Endothelial cell of umbilical vein (primary cell): ENCODE measurements at regions not wholly inside any gene's neighbourhood (a gene's known extent, or its start where the extent isn't known, plus 50 kb on each side); places are given as distances from the start of the nearest gene placed in this dataset.

Experiments
- BruUV-seq: library from RNA; stranded (reverse); fragments of 400-500 nt; replicated peaks from 2 replicates; lab custom pipeline; 2021; lab: Mats Ljungman, UMichigan
- CTCF ChIA-PET: fragments of 300-600, 350-600 bp; sonication (Branson Sonifier 250); formaldehyde crosslinking; loops from one replicate; lab custom pipeline; 2021; ENCODE audit warnings: antibody characterized with exemption, inconsistent platforms; lab: Charles Lee
- POLR2A ChIA-PET: fragments of 300-600, 350-600 bp; sonication (Branson Sonifier 250); formaldehyde crosslinking; loops from one replicate; lab custom pipeline; 2021; ENCODE audit warnings: antibody characterized with exemption, inconsistent platforms; lab: Charles Lee
- DNase-seq: peaks from one replicate; pipeline ENCODE4 v3.0.0-alpha.2; 2011; ENCODE audit warnings: low read depth, low spot score
- FAIRE-seq: peaks from 2 replicates; lab custom pipeline; 2011; peaks lifted over from hg19 to GRCh38; lab: Jason Lieb, UNC
- H2AFZ ChIP-seq: 2 replicates; pipeline ENCODE4 v1.6.0; 2012; ENCODE audit warnings: low read depth, low read length, control low read depth, inconsistent platforms
- H3K27ac ChIP-seq: 2 replicates; pipeline ENCODE4 v1.5.1; 2011; ENCODE audit warnings: low read depth, mild to moderate bottlenecking, control low read depth, low read length, moderate library complexity; ENCODE audit not compliant: insufficient read depth
- H3K27me3 ChIP-seq, 2 experiments: 2 replicates each; pipeline versions ENCODE4 v1.6.0 to v1.6.1; 2011; ENCODE audit warnings: low read length in 2 of 2, mixed read lengths in 1 of 2; ENCODE audit not compliant: control insufficient read depth in 2 of 2, insufficient read depth in 2 of 2
- H3K36me3 ChIP-seq, 2 experiments: 2 replicates in 1 of 2; 3 replicates in 1 of 2; pipeline ENCODE4 v1.5.1; 2011; ENCODE audit warnings: low read length in 2 of 2, mild to moderate bottlenecking in 1 of 2, moderate library complexity in 1 of 2; ENCODE audit not compliant: control insufficient read depth in 2 of 2, insufficient read depth in 2 of 2; ENCODE audit errors: extremely low read depth in 1 of 2
- H3K4me1 ChIP-seq: 3 replicates; pipeline ENCODE4 v1.5.1; 2011; ENCODE audit warnings: mild to moderate bottlenecking, low read length; ENCODE audit not compliant: control insufficient read depth, insufficient read depth; ENCODE audit errors: extremely low read depth
- H3K4me2 ChIP-seq: 2 replicates; pipeline ENCODE4 v1.6.1; 2011; ENCODE audit warnings: low read length, control low read depth, mixed read lengths; ENCODE audit not compliant: insufficient read depth
- H3K4me3 ChIP-seq, 3 experiments: fragments of 200-600 bp in 1 of 3; sonication (generic), shearing (Covaris generic) in 1 of 3; replicated peaks in 1 of 3; 2 replicates each; pipeline ENCODE4 v1.5.1; 2011 to 2016; ENCODE audit warnings: control low read depth in 3 of 3, low read length in 3 of 3, mild to moderate bottlenecking in 2 of 3, inconsistent platforms in 1 of 3, low read depth in 1 of 3, moderate library complexity in 1 of 3; ENCODE audit not compliant: insufficient read depth in 1 of 3
- H3K79me2 ChIP-seq: 2 replicates; pipeline ENCODE4 v1.6.0; 2012; ENCODE audit warnings: low read length, inconsistent platforms; ENCODE audit not compliant: control insufficient read depth, insufficient read depth
- H3K9ac ChIP-seq: replicated peaks from 2 replicates; pipeline ENCODE3; 2011; ENCODE audit warnings: low read length, control low read depth; ENCODE audit not compliant: insufficient read depth; ENCODE audit errors: extremely low read depth
- H3K9me1 ChIP-seq: replicated peaks from 3 replicates; pipeline ENCODE4 v1.6.0; 2011; ENCODE audit warnings: mild to moderate bottlenecking, low read length; ENCODE audit not compliant: control insufficient read depth, insufficient read depth; ENCODE audit errors: extremely low read depth
- H3K9me3 ChIP-seq: replicated peaks from 2 replicates; pipeline ENCODE4 v1.5.1; 2012; ENCODE audit warnings: low read length, inconsistent platforms; ENCODE audit not compliant: control insufficient read depth, insufficient read depth
- H4K20me1 ChIP-seq: replicated peaks from 2 replicates; pipeline ENCODE3; 2011; ENCODE audit warnings: mild to moderate bottlenecking, low read length; ENCODE audit not compliant: control insufficient read depth, insufficient read depth; ENCODE audit errors: extremely low read depth
- EZH2 ChIP-seq: IDR thresholded peaks from 2 replicates; pipeline ENCODE4 v1.6.1; 2012; ENCODE audit warnings: borderline replicate concordance, low read depth, mild to moderate bottlenecking, moderate library complexity, low read length, inconsistent platforms; ENCODE audit not compliant: severe bottlenecking
- FOS ChIP-seq: IDR thresholded peaks from 2 replicates; pipeline ENCODE4 v1.6.1; 2011; ENCODE audit warnings: mild to moderate bottlenecking, low read length, moderate library complexity, borderline replicate concordance; ENCODE audit not compliant: insufficient read depth
- GATA2 ChIP-seq: IDR thresholded peaks from 2 replicates; pipeline ENCODE4 v1.7.0; 2011; ENCODE audit warnings: low read depth, mild to moderate bottlenecking, moderate library complexity, mixed read lengths, low read length; ENCODE audit not compliant: insufficient read length, insufficient read depth
- JUN ChIP-seq: IDR thresholded peaks from 2 replicates; pipeline ENCODE4 v1.6.1; 2011; ENCODE audit warnings: borderline replicate concordance, low read depth; ENCODE audit not compliant: insufficient read length, insufficient read depth
- MYC ChIP-seq: IDR thresholded peaks from one replicate; pipeline ENCODE4 v1.6.1; 2011; ENCODE audit warnings: mild to moderate bottlenecking, low read depth, low read length
- POLR2A ChIP-seq: IDR thresholded peaks from 2 replicates; pipeline ENCODE4 v1.6.1; 2012; ENCODE audit warnings: low read depth, mild to moderate bottlenecking, control low read depth, low read length
- POLR2AphosphoS5 ChIP-seq: IDR thresholded peaks from 2 replicates; pipeline ENCODE4 v1.6.1; 2012; ENCODE audit warnings: low read depth, mild to moderate bottlenecking, control low read depth, low read length, moderate library complexity; ENCODE audit not compliant: insufficient read depth
- dilution Hi-C: fragments of 300-500 bp; cut with MboI; formaldehyde crosslinking; loops from one replicate; pipeline ENCODE4 v1.15.0; 2019; ENCODE audit warnings: low sequenced_read_pairs; ENCODE audit not compliant: extremely low pct_ligation_motif_present
- intact Hi-C: fragments of 100-400 bp; cut with micrococcal nuclease; formaldehyde crosslinking; loops from one replicate; pipeline ENCODE4 v1.10.0; 2022
- TF ChIP-seq, protein P1 (sequence below), 2 donors: IDR thresholded peaks; 1 replicate in 1 of 2; 2 replicates in 1 of 2; pipeline ENCODE4 v1.5.1; 2011; ENCODE audit warnings: low read length in 2 of 2, mild to moderate bottlenecking in 2 of 2, moderate library complexity in 2 of 2, control low read depth in 1 of 2, inconsistent platforms in 1 of 2, low read depth in 1 of 2; ENCODE audit not compliant: insufficient read depth in 1 of 2; ENCODE audit errors: extremely low read depth in 1 of 2
- TF ChIP-seq, protein P2 (sequence below): IDR thresholded peaks from 2 replicates; pipeline ENCODE4 v1.6.1; 2011; ENCODE audit not compliant: insufficient read depth, insufficient read length

DNA sequence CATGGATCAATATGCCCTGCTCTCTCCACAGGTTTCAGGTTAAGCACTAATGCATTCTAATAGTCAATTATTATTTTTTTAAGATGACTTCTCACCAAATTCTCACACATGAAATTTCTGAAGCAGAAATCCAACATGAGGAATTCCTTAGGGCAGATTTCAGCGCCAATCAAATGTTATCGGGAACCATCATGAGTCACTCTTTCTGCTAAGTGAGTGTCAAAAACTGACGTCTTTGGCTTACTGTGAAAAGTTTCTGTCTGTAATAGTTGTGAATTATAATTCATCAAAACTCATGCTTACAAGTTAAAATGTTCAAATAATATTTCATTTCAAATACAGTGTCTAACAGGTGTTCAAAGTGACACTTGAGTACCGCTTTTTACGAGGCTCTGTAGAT is 1038.6 kb downstream of the SOCS6 start:
- no peaks in the 10 kb centered on the region for H3K9me1 ChIP-seq
- no peaks in the 10 kb centered on the region for H4K20me1 ChIP-seq
- H3K4me1 ChIP-seq, result peaks cover 7% of the 10 kb centered on the region
- no peak overlapping the region for H3K9ac ChIP-seq
- FAIRE-seq (no peak), DNase-seq (no peak)
- dilution Hi-C loops (no loop called here), intact Hi-C loops (no loop called here)
- H3K27ac ChIP-seq, result no peak overlapping the region
- POLR2A ChIA-PET, result no interaction called here
- no peaks in the 10 kb centered on the region for H3K36me3 ChIP-seq
- no peak overlapping the region for H3K4me2 ChIP-seq
- H3K79me2 ChIP-seq, result no peaks in the 10 kb centered on the region
- CTCF ChIA-PET, result interaction anchor here (1.4 kb wide), 1 partner anchor 36 kb away, joined by 3 read pairs; no protein-coding TSS in a partner anchor
- no peaks in the 10 kb centered on the region for H3K27me3 ChIP-seq
- TF ChIP-seq POLR2AphosphoS5 (no peak), JUN (no peak), EZH2 (no peak), GATA2 (no peak), MYC (no peak), FOS (no peak), POLR2A (no peak)
- TF ChIP-seq, protein P1, sequence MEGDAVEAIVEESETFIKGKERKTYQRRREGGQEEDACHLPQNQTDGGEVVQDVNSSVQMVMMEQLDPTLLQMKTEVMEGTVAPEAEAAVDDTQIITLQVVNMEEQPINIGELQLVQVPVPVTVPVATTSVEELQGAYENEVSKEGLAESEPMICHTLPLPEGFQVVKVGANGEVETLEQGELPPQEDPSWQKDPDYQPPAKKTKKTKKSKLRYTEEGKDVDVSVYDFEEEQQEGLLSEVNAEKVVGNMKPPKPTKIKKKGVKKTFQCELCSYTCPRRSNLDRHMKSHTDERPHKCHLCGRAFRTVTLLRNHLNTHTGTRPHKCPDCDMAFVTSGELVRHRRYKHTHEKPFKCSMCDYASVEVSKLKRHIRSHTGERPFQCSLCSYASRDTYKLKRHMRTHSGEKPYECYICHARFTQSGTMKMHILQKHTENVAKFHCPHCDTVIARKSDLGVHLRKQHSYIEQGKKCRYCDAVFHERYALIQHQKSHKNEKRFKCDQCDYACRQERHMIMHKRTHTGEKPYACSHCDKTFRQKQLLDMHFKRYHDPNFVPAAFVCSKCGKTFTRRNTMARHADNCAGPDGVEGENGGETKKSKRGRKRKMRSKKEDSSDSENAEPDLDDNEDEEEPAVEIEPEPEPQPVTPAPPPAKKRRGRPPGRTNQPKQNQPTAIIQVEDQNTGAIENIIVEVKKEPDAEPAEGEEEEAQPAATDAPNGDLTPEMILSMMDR (IDR thresholded peaks at IDR 0.05; ENCODE audit: extremely low read depth in 1 of 2, insufficient read depth in 1 of 2, low read depth in 1 of 2, low read length in 2 of 2), result no peak
- TF ChIP-seq, protein P2, sequence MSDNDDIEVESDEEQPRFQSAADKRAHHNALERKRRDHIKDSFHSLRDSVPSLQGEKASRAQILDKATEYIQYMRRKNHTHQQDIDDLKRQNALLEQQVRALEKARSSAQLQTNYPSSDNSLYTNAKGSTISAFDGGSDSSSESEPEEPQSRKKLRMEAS, result no peak
- no peak overlapping the region for H2AFZ ChIP-seq
- no peak overlapping the region for H3K4me3 ChIP-seq
- H3K9me3 ChIP-seq, result no peaks in the 10 kb centered on the region
- BruUV-seq, result no TSS peak
